Mesenchymal stem cell (in vitro differentiated cells and primary cell): ENCODE measurements at regions not wholly inside any gene's neighbourhood (a gene's known extent, or its start where the extent isn't known, plus 50 kb on each side); places are given as distances from the start of the nearest gene placed in this dataset.
"Not testable (repeated sequence)": the region's sequence is repeated elsewhere in the genome, so short reads cannot be mapped to it uniquely, and the experiment has no call there.

Source experiments
- DNase-seq: peaks from one replicate; pipeline ENCODE4 v3.0.0-alpha.2; 2013
- H2AFZ ChIP-seq: one replicate; pipeline ENCODE4 v1.6.1; 2013; ENCODE audit warnings: low read depth, mild to moderate bottlenecking, control low read depth, inconsistent platforms, low read length, moderate library complexity
- H2AK5ac ChIP-seq: 2 replicates; pipeline ENCODE4 v1.6.1; 2013; ENCODE audit warnings: low read length, moderate library complexity, mild to moderate bottlenecking, inconsistent platforms; ENCODE audit not compliant: severe bottlenecking
- H2BK120ac ChIP-seq: one replicate; pipeline ENCODE4 v1.6.1; 2013; ENCODE audit warnings: low read depth, mild to moderate bottlenecking, inconsistent platforms, low read length, moderate library complexity
- H2BK12ac ChIP-seq, 2 experiments: one replicate each; pipeline ENCODE4 v1.6.1; 2013; ENCODE audit warnings: inconsistent platforms in 2 of 2, low read length in 2 of 2, mild to moderate bottlenecking in 2 of 2, moderate library complexity in 2 of 2, control low read depth in 1 of 2
- H2BK15ac ChIP-seq: one replicate; pipeline ENCODE4 v1.6.1; 2013; ENCODE audit warnings: mild to moderate bottlenecking, low read depth, inconsistent platforms; ENCODE audit not compliant: poor library complexity, severe bottlenecking
- H2BK5ac ChIP-seq: 2 replicates; pipeline ENCODE4 v1.6.1; 2013; ENCODE audit warnings: low read depth, mild to moderate bottlenecking, low read length, control low read depth, inconsistent platforms; ENCODE audit not compliant: poor library complexity, severe bottlenecking
- H3K14ac ChIP-seq, 2 experiments: one replicate each; pipeline ENCODE4 v1.6.1; 2013; ENCODE audit warnings: inconsistent platforms in 2 of 2, low read length in 2 of 2, control low read depth in 1 of 2, mild to moderate bottlenecking in 1 of 2, moderate library complexity in 1 of 2
- H3K18ac ChIP-seq, 2 experiments: one replicate each; pipeline ENCODE4 v1.6.1; 2013; ENCODE audit warnings: inconsistent platforms in 2 of 2, low read length in 2 of 2, control low read depth in 1 of 2, low read depth in 1 of 2, mild to moderate bottlenecking in 1 of 2
- H3K23ac ChIP-seq, 2 experiments: one replicate each; pipeline ENCODE4 v1.6.1; 2013; ENCODE audit warnings: inconsistent platforms in 2 of 2, low read length in 2 of 2, mild to moderate bottlenecking in 2 of 2, moderate library complexity in 2 of 2, control low read depth in 1 of 2
- H3K27ac ChIP-seq: 2 replicates; pipeline ENCODE4 v1.5.1; 2013; ENCODE audit warnings: mild to moderate bottlenecking, moderate library complexity, low read length, control low read depth, inconsistent platforms; ENCODE audit not compliant: poor library complexity, severe bottlenecking
- H3K27me3 ChIP-seq, 2 experiments: 2 replicates each; pipeline versions ENCODE4 v1.6.1 to v1.7.0; 2013; ENCODE audit warnings: low read length in 2 of 2, mild to moderate bottlenecking in 2 of 2, moderate library complexity in 2 of 2, control low read depth in 1 of 2, inconsistent platforms in 1 of 2; ENCODE audit not compliant: control insufficient read depth in 1 of 2, insufficient read depth in 1 of 2
- H3K36me3 ChIP-seq, 2 experiments: 2 replicates each; pipeline versions ENCODE4 v1.6.1 to v1.7.0; 2013; ENCODE audit warnings: low read length in 2 of 2, control low read depth in 1 of 2, inconsistent platforms in 1 of 2, low read depth in 1 of 2, mild to moderate bottlenecking in 1 of 2; ENCODE audit not compliant: insufficient read depth in 2 of 2, control insufficient read depth in 1 of 2
- H3K4ac ChIP-seq, 2 experiments: one replicate each; pipeline ENCODE4 v1.6.1; 2013; ENCODE audit warnings: inconsistent platforms in 2 of 2, low read length in 2 of 2, mild to moderate bottlenecking in 2 of 2, moderate library complexity in 2 of 2, control low read depth in 1 of 2, low read depth in 1 of 2
- H3K4me1 ChIP-seq: 2 replicates; pipeline ENCODE4 v1.6.1; 2013; ENCODE audit warnings: low read depth, low read length, control low read depth; ENCODE audit not compliant: control insufficient read depth, insufficient read depth
- H3K4me2 ChIP-seq: 2 replicates; pipeline ENCODE4 v1.6.1; 2013; ENCODE audit warnings: low read length, mild to moderate bottlenecking, inconsistent platforms; ENCODE audit not compliant: poor library complexity, severe bottlenecking
- H3K4me3 ChIP-seq, 2 experiments: 2 replicates each; pipeline versions ENCODE4 v1.5.1 to v1.7.0; 2013; ENCODE audit warnings: low read length in 2 of 2, mild to moderate bottlenecking in 2 of 2, control low read depth in 1 of 2, low read depth in 1 of 2; ENCODE audit not compliant: insufficient read depth in 1 of 2
- H3K79me1 ChIP-seq: replicated peaks from 2 replicates; pipeline ENCODE4 v1.6.1; 2013; ENCODE audit warnings: mild to moderate bottlenecking, control low read depth, low read length, inconsistent platforms; ENCODE audit not compliant: poor library complexity, severe bottlenecking
- H3K9ac ChIP-seq: 2 replicates; pipeline ENCODE4 v1.7.0; 2013; ENCODE audit warnings: mild to moderate bottlenecking, low read length, moderate library complexity
- H3K9me3 ChIP-seq: 2 replicates; pipeline ENCODE4 v1.7.0; 2013; ENCODE audit warnings: mild to moderate bottlenecking, low read length; ENCODE audit not compliant: control insufficient read depth
- H4K8ac ChIP-seq: one replicate; pipeline ENCODE4 v1.6.1; 2013; ENCODE audit warnings: inconsistent platforms, mild to moderate bottlenecking, low read length, moderate library complexity
- H4K91ac ChIP-seq: one replicate; pipeline ENCODE4 v1.6.1; 2013; ENCODE audit warnings: mild to moderate bottlenecking, low read length, inconsistent platforms
- WGBS: methylation state at CpG from one replicate; pipeline ENCODE4 v1.1.7; 2013; ENCODE audit warnings: mixed read lengths; 5-methylcytosine and 5-hydroxymethylcytosine counted together

DNA sequence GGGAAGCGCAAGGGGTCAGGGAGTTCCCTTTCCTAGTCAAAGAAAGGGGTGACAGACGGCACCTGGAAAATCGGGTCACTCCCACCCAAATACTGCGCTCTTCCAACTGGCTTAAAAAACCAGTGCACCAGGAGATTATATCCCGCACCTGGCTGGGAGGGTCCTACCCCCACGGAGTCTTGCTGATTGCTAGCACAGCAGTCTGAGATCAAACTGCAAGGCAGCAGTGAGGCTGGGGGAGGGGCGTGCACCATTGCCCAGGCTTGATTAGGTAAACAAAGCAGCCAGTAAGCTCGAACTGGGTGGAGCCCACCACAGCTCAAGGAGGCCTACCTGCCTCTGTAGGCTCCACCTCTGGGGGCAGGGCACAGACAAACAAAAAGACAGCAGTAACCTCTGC lies 726.0 kb upstream of the MANEA start:
- not testable (repeated sequence) for H3K4me1 ChIP-seq, H3K79me1 ChIP-seq, H2BK15ac ChIP-seq

GRCh38 chr6:94845742-94846141 lies 731.6 kb upstream of the MANEA start:
- Histone ChIP-seq H2BK120ac (no peak overlapping the region), H3K27ac (no peak overlapping the region)
- 100% methylated on average over 1 of the region's 1 CpG for WGBS

More for the DNA sequence above, 726.0 kb upstream of the MANEA start:
- H3K9me3 ChIP-seq, H3K27me3 ChIP-seq, H3K27ac ChIP-seq, H4K91ac ChIP-seq, H3K23ac ChIP-seq, H3K4me3 ChIP-seq, H3K36me3 ChIP-seq, H3K4me2 ChIP-seq, H3K9ac ChIP-seq, DNase-seq, H2BK5ac ChIP-seq, H4K8ac ChIP-seq, H2AK5ac ChIP-seq, H2BK120ac ChIP-seq, H3K18ac ChIP-seq, H2AFZ ChIP-seq, H3K14ac ChIP-seq, H3K4ac ChIP-seq, H2BK12ac ChIP-seq: not testable (repeated sequence)
- WGBS = 81% methylated on average over 8 of the region's 8 CpGs

DNA sequence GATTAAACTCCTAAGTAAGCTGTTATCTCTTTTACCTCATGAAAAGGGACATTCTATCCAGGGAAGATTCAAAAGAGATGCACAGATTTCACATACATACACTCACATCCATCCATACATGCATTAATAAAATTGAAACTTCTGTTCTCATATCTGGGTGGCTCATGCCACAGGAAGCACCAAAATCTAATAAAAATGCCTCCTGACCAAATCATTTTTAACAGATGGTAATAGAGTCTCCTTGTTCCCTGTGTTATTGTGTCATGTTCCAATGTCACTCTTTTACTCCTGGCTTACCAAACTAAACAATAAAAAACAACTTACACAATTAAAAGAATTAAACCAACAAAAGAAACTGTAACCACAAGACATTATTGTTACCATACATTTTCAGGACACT lies 742.1 kb upstream of the MANEA start:
- peaks cover 7% of the 10 kb centered on the region for H3K9me3 ChIP-seq
- no peak overlapping the region for H2BK12ac ChIP-seq
- H3K4me1 ChIP-seq = no peaks in the 10 kb centered on the region
- no peak overlapping the region for H3K14ac ChIP-seq
- no peak for DNase-seq
- no peak overlapping the region for H2AK5ac ChIP-seq
- no peak overlapping the region for H3K4me2 ChIP-seq
- no peak overlapping the region for H2BK120ac ChIP-seq
- H2AFZ ChIP-seq = no peak overlapping the region
- H3K4me3 ChIP-seq = no peak overlapping the region
- H3K27ac ChIP-seq = no peak overlapping the region
- no peak overlapping the region for H3K4ac ChIP-seq
- H3K79me1 ChIP-seq = no peaks in the 10 kb centered on the region
- H2BK15ac ChIP-seq = no peak overlapping the region
- H3K23ac ChIP-seq = no peak overlapping the region
- H3K9ac ChIP-seq = no peak overlapping the region
- H3K36me3 ChIP-seq = no peaks in the 10 kb centered on the region
- H4K8ac ChIP-seq = no peak overlapping the region
- no peak overlapping the region for H3K18ac ChIP-seq
- no peak overlapping the region for H2BK5ac ChIP-seq
- no peak overlapping the region for H4K91ac ChIP-seq
- no peaks in the 10 kb centered on the region for H3K27me3 ChIP-seq

More at GRCh38 chr6:94845742-94846141, 731.6 kb upstream of the MANEA start:
- H3K4me3 ChIP-seq = no peak overlapping the region
- no peak overlapping the region for H2BK12ac ChIP-seq
- no peak overlapping the region for H4K8ac ChIP-seq
- H2BK5ac ChIP-seq = no peak overlapping the region
- H3K18ac ChIP-seq = no peak overlapping the region
- H3K23ac ChIP-seq = no peak overlapping the region
- no peaks in the 10 kb centered on the region for H3K4me1 ChIP-seq
- no peaks in the 10 kb centered on the region for H3K36me3 ChIP-seq
- H2BK15ac ChIP-seq = no peak overlapping the region
- no peak overlapping the region for H2AFZ ChIP-seq
- no peak for DNase-seq
- H3K14ac ChIP-seq = no peak overlapping the region
- H3K4ac ChIP-seq = no peak overlapping the region
- H3K9ac ChIP-seq = no peak overlapping the region
- H4K91ac ChIP-seq = no peak overlapping the region
- H3K27me3 ChIP-seq = no peaks in the 10 kb centered on the region
- H3K4me2 ChIP-seq = no peak overlapping the region
- H3K9me3 ChIP-seq = no peaks in the 10 kb centered on the region
- no peaks in the 10 kb centered on the region for H3K79me1 ChIP-seq
- no peak overlapping the region for H2AK5ac ChIP-seq

DNA sequence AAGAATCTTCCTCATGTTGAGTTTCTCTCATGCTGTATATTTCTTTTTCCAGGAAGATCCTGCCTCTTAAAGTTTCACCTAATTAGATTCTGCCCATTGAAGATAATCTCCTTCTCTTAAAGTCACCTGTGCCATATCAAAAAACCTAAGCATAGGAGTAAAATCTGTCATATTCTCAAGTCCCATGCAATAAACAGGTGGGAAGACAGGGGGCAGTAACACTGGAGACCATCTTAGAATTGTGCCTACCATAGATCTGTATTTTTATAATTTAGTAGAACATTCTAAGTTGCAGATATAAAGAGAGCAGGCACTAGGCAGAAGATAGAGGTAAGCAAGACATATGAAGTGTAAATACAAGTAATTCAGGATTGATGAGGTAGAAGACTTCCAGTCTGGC lies 763.5 kb upstream of the MANEA start:
- Histone ChIP-seq H3K14ac (no peak overlapping the region), H4K8ac (no peak overlapping the region), H3K23ac (no peak overlapping the region), H3K4ac (no peak overlapping the region), H3K36me3 (no peaks in the 10 kb centered on the region), H3K18ac (no peak overlapping the region), H3K79me1 (no peaks in the 10 kb centered on the region), H3K4me1 (no peaks in the 10 kb centered on the region), H4K91ac (no peak overlapping the region), H3K9ac (no peak overlapping the region), H3K27ac (no peak overlapping the region), H2BK5ac (no peak overlapping the region), H2BK12ac (no peak overlapping the region), H3K4me3 (no peak overlapping the region), H2BK15ac (no peak overlapping the region), H2BK120ac (no peak overlapping the region), H3K9me3 (peaks cover 3% of the 10 kb centered on the region), H2AK5ac (no peak overlapping the region), H3K27me3 (no peaks in the 10 kb centered on the region), H3K4me2 (no peak overlapping the region), H2AFZ (no peak overlapping the region)
- no peak for DNase-seq
